IMR-90 (cell line): ENCODE measurements at regions not wholly inside any gene's neighbourhood (a gene's known extent, or its start where the extent isn't known, plus 50 kb on each side); places are given as distances from the start of the nearest gene placed in this dataset.

ENCODE experiments used
- ATAC-seq: fragments of 200-7000 bp; cut with Tn5 transposase; 2 replicates; pipeline ENCODE4 v1.9.1; 2020; ENCODE audit warnings: low read depth, mild to moderate bottlenecking, moderate library complexity
- BruUV-seq: library from RNA; stranded (reverse); fragments of 400-500 nt; replicated peaks from 2 replicates; lab custom pipeline; 2021; lab: Mats Ljungman, UMichigan
- CTCF ChIA-PET: fragments of 300-600 bp; formaldehyde crosslinking; extraction: SDS; loops from one replicate; lab custom pipeline; 2021; ENCODE audit warnings: antibody characterized with exemption; lab: Yijun Ruan, JAX
- POLR2A ChIA-PET: fragments of 300-600 bp; sonication (Branson Sonifier 250); formaldehyde crosslinking; loops from one replicate; lab custom pipeline; 2022; ENCODE audit warnings: antibody characterized with exemption; ENCODE audit not compliant: unreplicated experiment; lab: Charles Lee
- DNase-seq: peaks from one replicate; pipeline ENCODE4 v3.0.0; 2013
- H2AFZ ChIP-seq: replicated peaks from 2 replicates; pipeline ENCODE3; 2013; ENCODE audit warnings: low read length, mild to moderate bottlenecking; ENCODE audit not compliant: poor library complexity
- H2AK5ac ChIP-seq: 2 replicates; pipeline ENCODE4 v1.6.1; 2013; ENCODE audit warnings: low read depth, low read length, inconsistent platforms
- H2AK9ac ChIP-seq: replicated peaks from 2 replicates; pipeline ENCODE3; 2013; ENCODE audit warnings: mild to moderate bottlenecking, low read depth, low read length, moderate library complexity; ENCODE audit not compliant: poor library complexity
- H2BK120ac ChIP-seq: 2 replicates; pipeline ENCODE4 v1.6.1; 2013; ENCODE audit warnings: low read depth, low read length, inconsistent platforms
- H2BK15ac ChIP-seq: 3 replicates; pipeline ENCODE4 v1.6.1; 2013; ENCODE audit warnings: low read depth, low read length, inconsistent platforms
- H2BK20ac ChIP-seq: 2 replicates; pipeline ENCODE4 v1.6.1; 2013; ENCODE audit warnings: low read depth, mild to moderate bottlenecking, inconsistent platforms, low read length, moderate library complexity
- H2BK5ac ChIP-seq: 2 replicates; pipeline ENCODE4 v1.6.1; 2013; ENCODE audit warnings: mild to moderate bottlenecking, low read depth, low read length, inconsistent platforms; ENCODE audit not compliant: poor library complexity, severe bottlenecking
- H3K14ac ChIP-seq: replicated peaks from 2 replicates; pipeline ENCODE4 v1.6.1; 2013; ENCODE audit warnings: low read depth, low read length, inconsistent platforms
- H3K18ac ChIP-seq: 2 replicates; pipeline ENCODE4 v1.6.1; 2013; ENCODE audit warnings: low read depth, low read length, control low read depth
- H3K23ac ChIP-seq: 2 replicates; pipeline ENCODE4 v1.6.1; 2013; ENCODE audit warnings: low read depth, low read length, inconsistent platforms
- H3K27ac ChIP-seq: 2 replicates; pipeline ENCODE4 v1.5.1; 2013; ENCODE audit warnings: mild to moderate bottlenecking, control low read depth, low read length; ENCODE audit not compliant: insufficient read depth
- H3K27me3 ChIP-seq: 2 replicates; pipeline ENCODE4 v1.6.1; 2013; ENCODE audit warnings: low read length; ENCODE audit not compliant: control insufficient read depth, insufficient read depth
- H3K36me3 ChIP-seq: 2 replicates; pipeline ENCODE4 v1.6.1; 2013; ENCODE audit warnings: low read length, mixed read lengths; ENCODE audit not compliant: control insufficient read depth, insufficient read depth
- H3K4ac ChIP-seq: 2 replicates; pipeline ENCODE4 v1.6.1; 2013; ENCODE audit warnings: low read depth, low read length, inconsistent platforms
- H3K4me1 ChIP-seq: 2 replicates; pipeline ENCODE4 v1.6.1; 2013; ENCODE audit warnings: low read length, mixed read lengths; ENCODE audit not compliant: control insufficient read depth, insufficient read depth
- H3K4me2 ChIP-seq: 2 replicates; pipeline ENCODE4 v1.6.1; 2013; ENCODE audit warnings: low read depth, mild to moderate bottlenecking, control low read depth, low read length, moderate library complexity
- H3K4me3 ChIP-seq: 2 replicates; pipeline ENCODE4 v1.5.1; 2013; ENCODE audit warnings: low read depth, mild to moderate bottlenecking, control low read depth, low read length, moderate library complexity; ENCODE audit not compliant: insufficient read depth
- H3K56ac ChIP-seq: 2 replicates; pipeline ENCODE4 v1.6.1; 2013; ENCODE audit warnings: low read length, inconsistent platforms; ENCODE audit not compliant: insufficient read depth; ENCODE audit errors: extremely low read depth
- H3K79me1 ChIP-seq, 2 experiments: 2 replicates each; pipeline ENCODE4 v1.6.1; 2013; ENCODE audit warnings: low read length in 2 of 2, inconsistent platforms in 1 of 2, low read depth in 1 of 2
- H3K9ac ChIP-seq: 2 replicates; pipeline ENCODE4 v1.6.1; 2013; ENCODE audit warnings: low read depth, low read length, control low read depth
- H3K9me1 ChIP-seq: 2 replicates; pipeline ENCODE4 v1.6.1; 2013; ENCODE audit warnings: low read length, inconsistent platforms; ENCODE audit not compliant: insufficient read depth
- H3K9me3 ChIP-seq: 2 replicates; pipeline ENCODE4 v1.6.1; 2013; ENCODE audit warnings: low read length; ENCODE audit not compliant: control insufficient read depth, insufficient read depth
- H4K20me1 ChIP-seq: 2 replicates; pipeline ENCODE4 v1.6.1; 2013; ENCODE audit warnings: low read length, inconsistent platforms; ENCODE audit not compliant: insufficient read depth
- H4K5ac ChIP-seq: 2 replicates; pipeline ENCODE4 v1.6.1; 2013; ENCODE audit warnings: mild to moderate bottlenecking, low read depth, low read length, control low read depth
- H4K8ac ChIP-seq, 2 experiments: 2 replicates each; pipeline ENCODE4 v1.6.1; 2013; ENCODE audit warnings: low read depth in 2 of 2, low read length in 2 of 2, control low read depth in 1 of 2, inconsistent platforms in 1 of 2
- H4K91ac ChIP-seq: 2 replicates; pipeline ENCODE4 v1.6.1; 2013; ENCODE audit warnings: low read depth, low read length, inconsistent platforms; ENCODE audit not compliant: insufficient read depth
- BHLHE40 ChIP-seq: fragments of 150-350 bp; IDR thresholded peaks from 2 replicates; pipeline ENCODE4 v1.6.1; 2016; ENCODE audit warnings: mild to moderate bottlenecking, low read depth, low read length
- CEBPB ChIP-seq: IDR thresholded peaks from 2 replicates; pipeline ENCODE4 v1.6.1; 2012; ENCODE audit warnings: low read depth, low read length, improper control_type of control experiment
- CHD1 ChIP-seq: IDR thresholded peaks from 2 replicates; pipeline ENCODE4 v1.6.1; 2012; ENCODE audit warnings: low read depth, low read length, improper control_type of control experiment
- MAFK ChIP-seq: IDR thresholded peaks from 2 replicates; pipeline ENCODE4 v1.6.1; 2012; ENCODE audit warnings: low read depth, low read length, improper control_type of control experiment
- MAZ ChIP-seq: IDR thresholded peaks from 2 replicates; pipeline ENCODE4 v1.6.1; 2012; ENCODE audit warnings: low read depth, mild to moderate bottlenecking, low read length, improper control_type of control experiment, moderate library complexity, borderline replicate concordance
- MXI1 ChIP-seq: IDR thresholded peaks from 2 replicates; pipeline ENCODE4 v1.6.1; 2012; ENCODE audit warnings: low read depth, mild to moderate bottlenecking, low read length, moderate library complexity, borderline replicate concordance
- NFE2L2 ChIP-seq: fragments of 150-350 bp; IDR thresholded peaks from 2 replicates; pipeline ENCODE4 v1.6.1; 2016; ENCODE audit warnings: low read depth, mild to moderate bottlenecking, low read length
- POLR2A ChIP-seq: IDR thresholded peaks from 2 replicates; pipeline ENCODE4 v1.6.1; 2012; ENCODE audit warnings: mild to moderate bottlenecking, low read depth, low read length
- RAD21 ChIP-seq: IDR thresholded peaks from 2 replicates; pipeline ENCODE4 v1.6.1; 2012; ENCODE audit warnings: low read length, improper control_type of control experiment
- RCOR1 ChIP-seq: IDR thresholded peaks from 2 replicates; pipeline ENCODE4 v1.6.1; 2012; ENCODE audit warnings: mild to moderate bottlenecking, low read length, improper control_type of control experiment; ENCODE audit not compliant: insufficient replicate concordance
- RFX5 ChIP-seq: IDR thresholded peaks from 2 replicates; pipeline ENCODE4 v1.8.0; 2012; ENCODE audit warnings: low read depth, mild to moderate bottlenecking, low read length, moderate library complexity
- SMC3 ChIP-seq: fragments of 150-350 bp; IDR thresholded peaks from 2 replicates; pipeline ENCODE4 v1.6.1; 2016; ENCODE audit warnings: low read depth, mild to moderate bottlenecking, antibody characterized with exemption, low read length, moderate library complexity
- USF2 ChIP-seq: fragments of 150-350 bp; IDR thresholded peaks from 2 replicates; pipeline ENCODE4 v1.6.1; 2017; ENCODE audit warnings: mild to moderate bottlenecking, antibody characterized with exemption, low read length, low read depth
- WGBS, 2 experiments: methylation state at CpG; one replicate each; pipeline versions ENCODE4 v1.1.5 to v1.1.7; 2013; ENCODE audit warnings: missing lambda C conversion rate in 2 of 2; ENCODE audit not compliant: insufficient read length in 1 of 2; ENCODE audit errors: extremely low coverage in 2 of 2; 5-methylcytosine and 5-hydroxymethylcytosine counted together
- dilution Hi-C: fragments of 300-500 bp; cut with HindIII; formaldehyde crosslinking; loops from one replicate; pipeline ENCODE4 v1.14.3; 2018; ENCODE audit warnings: low sequenced_read_pairs; ENCODE audit not compliant: unreplicated experiment
- in situ Hi-C: fragments of 300-500 bp; cut with MboI; formaldehyde crosslinking; loops from 3 replicates; pipeline ENCODE4 v1.14.3; 2019; ENCODE audit warnings: low sequenced_read_pairs, inconsistent platforms, mixed read lengths
- intact Hi-C: fragments of 100-400 bp; cut with micrococcal nuclease; formaldehyde crosslinking; loops from 2 replicates; pipeline ENCODE4 v1.10.0; 2022
- TF ChIP-seq, protein P1 (sequence below): fragments of 150-350 bp; IDR thresholded peaks from 2 replicates; pipeline ENCODE4 v1.6.1; 2016; ENCODE audit warnings: low read depth, mild to moderate bottlenecking, low read length, moderate library complexity, borderline replicate concordance
- TF ChIP-seq, protein P2 (sequence below): conservative IDR thresholded peaks from 2 replicates; pipeline ENCODE4 v1.5.1; 2012; ENCODE audit warnings: mild to moderate bottlenecking, low read depth, low read length, improper control_type of control experiment

GRCh38 chr5:38772471-38772870, 73.3 kb upstream of the OSMR start:
- Histone ChIP-seq H3K23ac (no peak overlapping the region), H3K9ac (no peak overlapping the region), H3K4me1 (peaks cover 1% of the 10 kb centered on the region; the same call in 1 of the 2 replicates), H3K18ac (no peak overlapping the region; the same call in 1 of the 2 replicates), H4K91ac (no peak overlapping the region), H3K79me1 (no peaks in the 10 kb centered on the region), H3K4ac (no peak overlapping the region), H3K56ac (no peak overlapping the region), H2AK5ac (no peak overlapping the region), H2AFZ (no peak overlapping the region), H2BK120ac (no peak overlapping the region), H3K14ac (no peak overlapping the region), H2BK5ac (no peak overlapping the region), H3K36me3 (no peaks in the 10 kb centered on the region), H3K9me3 (peaks cover 3% of the 10 kb centered on the region; the same call in 1 of the 2 replicates), H4K20me1 (no peaks in the 10 kb centered on the region), H2BK15ac (no peak overlapping the region; the same call in 2 of the 3 replicates), H4K8ac (no peak overlapping the region), H3K4me3 (no peak overlapping the region), H3K27me3 (peaks cover 46% of the 10 kb centered on the region), H2AK9ac (no peak overlapping the region), H3K9me1 (no peaks in the 10 kb centered on the region), H2BK20ac (no peak overlapping the region), H3K27ac (no peak overlapping the region), H4K5ac (no peak overlapping the region), H3K4me2 (no peak overlapping the region)
- intact Hi-C loops, result no loop called here
- TF ChIP-seq, protein P1, sequence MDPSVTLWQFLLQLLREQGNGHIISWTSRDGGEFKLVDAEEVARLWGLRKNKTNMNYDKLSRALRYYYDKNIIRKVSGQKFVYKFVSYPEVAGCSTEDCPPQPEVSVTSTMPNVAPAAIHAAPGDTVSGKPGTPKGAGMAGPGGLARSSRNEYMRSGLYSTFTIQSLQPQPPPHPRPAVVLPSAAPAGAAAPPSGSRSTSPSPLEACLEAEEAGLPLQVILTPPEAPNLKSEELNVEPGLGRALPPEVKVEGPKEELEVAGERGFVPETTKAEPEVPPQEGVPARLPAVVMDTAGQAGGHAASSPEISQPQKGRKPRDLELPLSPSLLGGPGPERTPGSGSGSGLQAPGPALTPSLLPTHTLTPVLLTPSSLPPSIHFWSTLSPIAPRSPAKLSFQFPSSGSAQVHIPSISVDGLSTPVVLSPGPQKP, result no peak
- no peak for TF ChIP-seq SMC3
- TF ChIP-seq MAZ, result no peak
- TF ChIP-seq CEBPB, result no peak
- TF ChIP-seq, protein P2, sequence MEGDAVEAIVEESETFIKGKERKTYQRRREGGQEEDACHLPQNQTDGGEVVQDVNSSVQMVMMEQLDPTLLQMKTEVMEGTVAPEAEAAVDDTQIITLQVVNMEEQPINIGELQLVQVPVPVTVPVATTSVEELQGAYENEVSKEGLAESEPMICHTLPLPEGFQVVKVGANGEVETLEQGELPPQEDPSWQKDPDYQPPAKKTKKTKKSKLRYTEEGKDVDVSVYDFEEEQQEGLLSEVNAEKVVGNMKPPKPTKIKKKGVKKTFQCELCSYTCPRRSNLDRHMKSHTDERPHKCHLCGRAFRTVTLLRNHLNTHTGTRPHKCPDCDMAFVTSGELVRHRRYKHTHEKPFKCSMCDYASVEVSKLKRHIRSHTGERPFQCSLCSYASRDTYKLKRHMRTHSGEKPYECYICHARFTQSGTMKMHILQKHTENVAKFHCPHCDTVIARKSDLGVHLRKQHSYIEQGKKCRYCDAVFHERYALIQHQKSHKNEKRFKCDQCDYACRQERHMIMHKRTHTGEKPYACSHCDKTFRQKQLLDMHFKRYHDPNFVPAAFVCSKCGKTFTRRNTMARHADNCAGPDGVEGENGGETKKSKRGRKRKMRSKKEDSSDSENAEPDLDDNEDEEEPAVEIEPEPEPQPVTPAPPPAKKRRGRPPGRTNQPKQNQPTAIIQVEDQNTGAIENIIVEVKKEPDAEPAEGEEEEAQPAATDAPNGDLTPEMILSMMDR, result no peak
- TF ChIP-seq BHLHE40, result no peak
- TF ChIP-seq MAFK, result no peak
- no peak for TF ChIP-seq RCOR1
- no peak for TF ChIP-seq RAD21
- no peak for TF ChIP-seq POLR2A
- TF ChIP-seq CHD1, result no peak
- TF ChIP-seq RFX5, result no peak
- no peak for TF ChIP-seq MXI1
- no peak for TF ChIP-seq USF2
- no peak for TF ChIP-seq NFE2L2
- DNase-seq, result no peak
- in situ Hi-C loops, result no loop called here
- ChIA-PET CTCF (interaction anchor here (0.7 kb wide), 1 partner anchor 221 kb away, joined by 3 read pairs; no protein-coding TSS in a partner anchor), POLR2A (no interaction called here)
- no peak for ATAC-seq
- no TSS peak for BruUV-seq
- dilution Hi-C loops, result no loop called here
- WGBS, 2 experiments, result 100% methylated on average over 2 of the region's 4 CpGs; no CpG with 5 or more reads in 1 of the 2 experiments
